Loucy (cell line): ENCODE measurements at regions not wholly inside any gene's neighbourhood (a gene's known extent, or its start where the extent isn't known, plus 50 kb on each side); places are given as distances from the start of the nearest gene placed in this dataset.

Experiments used
- H2AFZ ChIP-seq: fragments of 200-600 bp; sonication (generic); 2 replicates; pipeline ENCODE4 v1.6.0; 2016; ENCODE audit warnings: antibody characterized with exemption, mild to moderate bottlenecking, low read length, moderate library complexity
- H3F3A ChIP-seq: fragments of 200-600 bp; 2 replicates; pipeline ENCODE4 v1.6.0; 2016; ENCODE audit warnings: antibody characterized with exemption, low read depth, mild to moderate bottlenecking
- H3K27me3 ChIP-seq: fragments of 200-600 bp; sonication (generic); 2 replicates; pipeline ENCODE4 v1.6.1; 2014; ENCODE audit warnings: low read length, mild to moderate bottlenecking; ENCODE audit not compliant: insufficient read depth, poor library complexity, severe bottlenecking
- H3K36me3 ChIP-seq: fragments of 200-600 bp; sonication (generic); 2 replicates; pipeline ENCODE4 v1.6.1; 2016; ENCODE audit warnings: low read length; ENCODE audit not compliant: insufficient read depth
- H3K4me1 ChIP-seq: fragments of 200-600 bp; sonication (generic); 2 replicates; pipeline ENCODE4 v1.5.1; 2014; ENCODE audit warnings: low read length, mild to moderate bottlenecking; ENCODE audit not compliant: insufficient read depth, poor library complexity, severe bottlenecking
- H3K4me2 ChIP-seq: fragments of 200-600 bp; sonication (generic); 2 replicates; pipeline ENCODE4 v1.6.0; 2014; ENCODE audit warnings: antibody characterized with exemption, low read length, low read depth, mild to moderate bottlenecking; ENCODE audit not compliant: poor library complexity, severe bottlenecking
- H3K4me3 ChIP-seq: fragments of 200-600 bp; sonication (generic); 2 replicates; pipeline ENCODE4 v1.5.1; 2014; ENCODE audit warnings: low read length, mild to moderate bottlenecking, mixed read lengths; ENCODE audit not compliant: poor library complexity, severe bottlenecking
- H3K79me2 ChIP-seq: fragments of 200-600 bp; sonication (generic); 2 replicates; pipeline ENCODE4 v1.6.1; 2014; ENCODE audit warnings: low read length; ENCODE audit not compliant: insufficient read depth
- H3K9ac ChIP-seq: fragments of 200-600 bp; sonication (generic); 2 replicates; pipeline ENCODE4 v1.6.0; 2014; ENCODE audit warnings: mild to moderate bottlenecking, low read depth, low read length, moderate library complexity; ENCODE audit not compliant: poor library complexity, severe bottlenecking
- H3K9me2 ChIP-seq: fragments of 200-600 bp; sonication (generic); replicated peaks from 2 replicates; pipeline ENCODE4 v1.6.1; 2016; ENCODE audit warnings: low read depth, low read length, mixed read lengths
- H3K9me3 ChIP-seq: fragments of 200-600 bp; sonication (generic); 2 replicates; pipeline ENCODE4 v1.6.1; 2014; ENCODE audit warnings: mild to moderate bottlenecking, antibody characterized with exemption, low read length, low read depth; ENCODE audit not compliant: insufficient read depth
- H4K20me1 ChIP-seq: fragments of 200-600 bp; sonication (generic); 2 replicates; pipeline ENCODE4 v1.6.0; 2014; ENCODE audit warnings: antibody characterized with exemption, low read length, mild to moderate bottlenecking; ENCODE audit not compliant: insufficient read depth, poor library complexity, severe bottlenecking
- CTCF ChIP-seq: fragments of 200-600 bp; sonication (generic); conservative IDR thresholded peaks from 2 replicates; pipeline ENCODE4 v1.5.1; 2014; ENCODE audit warnings: mild to moderate bottlenecking, antibody characterized with exemption, low read length
- EZH2phosphoT487 ChIP-seq: fragments of 200-600 bp; IDR thresholded peaks from 2 replicates; pipeline ENCODE4 v1.6.1; 2018; ENCODE audit warnings: antibody characterized with exemption, mild to moderate bottlenecking, moderate library complexity, borderline replicate concordance

- no peak overlapping the region for H2AFZ ChIP-seq
- peaks cover 3% of the 10 kb centered on the region; the same call in 1 of the 2 replicates for H3F3A ChIP-seq
- no peaks in the 10 kb centered on the region for H3K36me3 ChIP-seq
- peak overlapping the region; percentile 24 for H3K4me3 ChIP-seq
- H4K20me1 ChIP-seq: no peaks in the 10 kb centered on the region
- no peaks in the 10 kb centered on the region for H3K79me2 ChIP-seq
- no peak for TF ChIP-seq CTCF
- no peak for TF ChIP-seq EZH2phosphoT487
- H3K9me2 ChIP-seq: no peaks in the 10 kb centered on the region
- peaks cover 64% of the 10 kb centered on the region for H3K4me1 ChIP-seq
- peak overlapping the region; percentile 43 for H3K9ac ChIP-seq
- H3K27me3 ChIP-seq: no peaks in the 10 kb centered on the region
- peak overlapping the region; percentile 60 for H3K4me2 ChIP-seq
- no peaks in the 10 kb centered on the region for H3K9me3 ChIP-seq
These were observed 63.0 kb upstream of the IGLL5 start for GRCh38 chr22:22824340-22825212.

GRCh38 chr22:22825213-22825593 is 62.4 kb upstream of the IGLL5 start:
- H4K20me1 ChIP-seq: no peaks in the 10 kb centered on the region
- H3K4me3 ChIP-seq: peak overlapping the region; percentile 24
- no peaks in the 10 kb centered on the region for H3K36me3 ChIP-seq
- H3K9me2 ChIP-seq: no peaks in the 10 kb centered on the region
- no peak for TF ChIP-seq EZH2phosphoT487
- TF ChIP-seq CTCF: no peak
- no peaks in the 10 kb centered on the region for H3K79me2 ChIP-seq
- peaks cover 58% of the 10 kb centered on the region for H3K4me1 ChIP-seq
- H3K9ac ChIP-seq: peak overlapping the region; percentile 43
- H3F3A ChIP-seq: peaks cover 3% of the 10 kb centered on the region; the same call in 1 of the 2 replicates
- peak overlapping the region; percentile 60 for H3K4me2 ChIP-seq
- no peaks in the 10 kb centered on the region for H3K9me3 ChIP-seq
- H2AFZ ChIP-seq: no peak overlapping the region
- H3K27me3 ChIP-seq: no peaks in the 10 kb centered on the region

GRCh38 chr22:22827187-22827939 is 60.3 kb upstream of the IGLL5 start:
- Histone ChIP-seq H3K79me2 (no peaks in the 10 kb centered on the region), H3F3A (peaks cover 3% of the 10 kb centered on the region; the same call in 1 of the 2 replicates), H3K36me3 (no peaks in the 10 kb centered on the region), H2AFZ (no peak overlapping the region), H3K9ac (no peak overlapping the region), H3K9me2 (no peaks in the 10 kb centered on the region), H3K27me3 (no peaks in the 10 kb centered on the region), H4K20me1 (no peaks in the 10 kb centered on the region), H3K4me3 (no peak overlapping the region), H3K4me2 (no peak overlapping the region), H3K9me3 (no peaks in the 10 kb centered on the region), H3K4me1 (peaks cover 38% of the 10 kb centered on the region)
- no peak for TF ChIP-seq CTCF
- no peak for TF ChIP-seq EZH2phosphoT487
